GM10266 (cell line): ENCODE measurements at regions not wholly inside any gene's neighbourhood (a gene's known extent, or its start where the extent isn't known, plus 50 kb on each side); places are given as distances from the start of the nearest gene placed in this dataset.

Experiments
- DNase-seq: peaks from one replicate; pipeline ENCODE4 v3.0.0; 2012; ENCODE audit errors: extremely low spot score
- TF ChIP-seq, protein P1 (sequence below): IDR thresholded peaks from 2 replicates; pipeline ENCODE4 v1.5.1; 2012; ENCODE audit warnings: mild to moderate bottlenecking, low read depth; ENCODE audit not compliant: control insufficient read depth, insufficient read depth; ENCODE audit errors: missing control alignments

GRCh38 chrX:2629316-2630007 lies 61.6 kb upstream of the CD99 start:
- no peak for DNase-seq
- TF ChIP-seq, protein P1, sequence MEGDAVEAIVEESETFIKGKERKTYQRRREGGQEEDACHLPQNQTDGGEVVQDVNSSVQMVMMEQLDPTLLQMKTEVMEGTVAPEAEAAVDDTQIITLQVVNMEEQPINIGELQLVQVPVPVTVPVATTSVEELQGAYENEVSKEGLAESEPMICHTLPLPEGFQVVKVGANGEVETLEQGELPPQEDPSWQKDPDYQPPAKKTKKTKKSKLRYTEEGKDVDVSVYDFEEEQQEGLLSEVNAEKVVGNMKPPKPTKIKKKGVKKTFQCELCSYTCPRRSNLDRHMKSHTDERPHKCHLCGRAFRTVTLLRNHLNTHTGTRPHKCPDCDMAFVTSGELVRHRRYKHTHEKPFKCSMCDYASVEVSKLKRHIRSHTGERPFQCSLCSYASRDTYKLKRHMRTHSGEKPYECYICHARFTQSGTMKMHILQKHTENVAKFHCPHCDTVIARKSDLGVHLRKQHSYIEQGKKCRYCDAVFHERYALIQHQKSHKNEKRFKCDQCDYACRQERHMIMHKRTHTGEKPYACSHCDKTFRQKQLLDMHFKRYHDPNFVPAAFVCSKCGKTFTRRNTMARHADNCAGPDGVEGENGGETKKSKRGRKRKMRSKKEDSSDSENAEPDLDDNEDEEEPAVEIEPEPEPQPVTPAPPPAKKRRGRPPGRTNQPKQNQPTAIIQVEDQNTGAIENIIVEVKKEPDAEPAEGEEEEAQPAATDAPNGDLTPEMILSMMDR, result no peak

- TF ChIP-seq, protein P1, result no peak
- DNase-seq, result no peak
Observed at GRCh38 chrX:2628751-2629315, 62.3 kb upstream of the CD99 start.

GRCh38 chrX:2627272-2627867 lies 63.7 kb upstream of the CD99 start:
- DNase-seq, result peak; percentile 32
- TF ChIP-seq, protein P1, result peak; percentile 55

- TF ChIP-seq, protein P1, result no peak
Observed at GRCh38 chrX:2626750-2627149, 64.3 kb upstream of the CD99 start.

DNA sequence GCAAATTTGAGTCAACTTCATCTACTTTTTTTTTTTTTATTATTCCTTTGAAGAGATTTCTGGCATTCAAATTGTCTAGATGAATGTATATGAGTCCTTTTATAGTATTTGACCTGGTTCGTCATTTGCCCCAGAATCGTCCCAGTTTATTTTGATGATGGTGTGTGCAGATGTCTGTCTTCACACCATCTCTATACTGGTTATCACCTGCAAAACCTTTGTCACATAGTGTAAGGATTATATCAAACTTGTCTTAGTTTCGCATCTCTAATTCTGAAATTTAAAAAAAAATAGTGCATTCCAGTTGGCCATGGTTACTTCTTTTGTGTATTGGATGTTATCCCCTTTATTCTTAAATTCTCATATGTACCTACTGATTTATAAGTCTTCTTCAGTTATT lies 70.5 kb upstream of the CD99 start:
- no peak for DNase-seq
- TF ChIP-seq, protein P1, result no peak

More at GRCh38 chrX:2626750-2627149, 64.3 kb upstream of the CD99 start:
- DNase-seq, result no peak

GRCh38 chrX:2618516-2618915 lies 72.6 kb upstream of the CD99 start:
- TF ChIP-seq, protein P1, result no peak
- DNase-seq, result no peak

DNA sequence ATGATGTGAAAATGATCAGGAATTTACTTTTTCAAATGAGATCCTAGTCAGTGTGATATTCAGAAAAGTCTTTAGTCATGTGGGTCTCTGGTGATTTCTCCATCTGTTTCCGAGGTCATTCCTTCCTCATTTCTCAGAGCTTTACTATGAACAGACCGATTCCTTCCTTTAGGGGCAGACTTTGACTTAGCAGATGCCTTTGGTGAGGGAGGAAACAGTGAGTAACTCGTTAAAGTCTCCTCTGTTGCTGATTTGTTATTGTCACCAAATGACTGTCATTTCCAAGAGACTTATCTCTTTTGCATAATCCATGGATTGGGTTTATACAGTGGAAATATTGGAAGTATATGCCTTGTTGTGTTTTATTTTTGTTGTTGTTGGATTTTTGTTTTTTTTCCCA lies 76.2 kb upstream of the CD99 start:
- TF ChIP-seq, protein P1, result no peak
- DNase-seq, result no peak
